Kidney glomerular epithelial cell (primary cell): ENCODE measurements at regions not wholly inside any gene's neighbourhood (a gene's known extent, or its start where the extent isn't known, plus 50 kb on each side); places are given as distances from the start of the nearest gene placed in this dataset.

ENCODE experiments used
- DNase-seq: peaks from one replicate; lab custom pipeline; 2025; lab: John Stamatoyannopoulos, UW

GRCh38 chr5:2262620-2263019 lies 379.9 kb upstream of the IRX4 start:
- no peak for DNase-seq

GRCh38 chr5:2261004-2261703 lies 378.4 kb upstream of the IRX4 start:
- no peak for DNase-seq

DNA sequence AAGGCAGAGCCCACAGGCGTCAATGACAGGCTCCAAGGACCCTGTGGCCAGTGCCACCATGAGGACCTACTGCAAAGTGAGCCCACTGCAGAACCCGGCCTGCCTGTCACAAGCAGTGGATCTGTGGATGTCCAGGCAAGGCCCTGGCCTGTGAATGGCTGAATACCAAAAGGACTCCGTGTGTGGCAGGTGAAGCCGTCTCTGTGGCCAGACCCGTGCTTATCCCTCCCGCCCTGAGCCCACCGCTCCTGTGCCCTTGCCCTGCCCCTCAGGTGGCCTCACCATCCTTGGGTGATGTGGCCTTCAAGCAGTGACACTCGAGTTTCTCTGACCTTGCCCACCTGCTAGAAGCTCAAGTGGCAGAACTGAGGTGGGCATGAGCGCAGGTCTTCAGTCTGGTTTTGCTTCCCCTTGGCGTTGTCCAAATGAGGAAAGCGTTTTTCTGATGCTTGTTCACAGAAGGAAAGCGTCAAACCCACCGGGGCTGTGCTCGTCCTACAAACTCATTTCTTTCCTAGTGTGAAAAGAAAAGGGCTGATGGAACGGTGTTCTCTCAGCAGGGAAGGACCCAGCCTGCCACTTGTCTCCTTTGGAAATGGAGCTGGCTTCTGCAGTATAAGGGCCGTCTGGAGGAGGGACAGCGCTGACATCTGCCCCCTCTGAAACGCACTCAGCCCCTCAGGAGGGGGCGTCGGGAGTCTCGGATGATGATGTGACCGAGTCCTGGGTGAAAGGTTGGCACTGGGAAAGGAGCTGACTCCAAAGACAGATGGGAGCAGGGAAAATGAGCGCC lies 377.7 kb upstream of the IRX4 start:
- no peak for DNase-seq

GRCh38 chr5:2259494-2260107 lies 376.9 kb upstream of the IRX4 start:
- no peak for DNase-seq

DNA sequence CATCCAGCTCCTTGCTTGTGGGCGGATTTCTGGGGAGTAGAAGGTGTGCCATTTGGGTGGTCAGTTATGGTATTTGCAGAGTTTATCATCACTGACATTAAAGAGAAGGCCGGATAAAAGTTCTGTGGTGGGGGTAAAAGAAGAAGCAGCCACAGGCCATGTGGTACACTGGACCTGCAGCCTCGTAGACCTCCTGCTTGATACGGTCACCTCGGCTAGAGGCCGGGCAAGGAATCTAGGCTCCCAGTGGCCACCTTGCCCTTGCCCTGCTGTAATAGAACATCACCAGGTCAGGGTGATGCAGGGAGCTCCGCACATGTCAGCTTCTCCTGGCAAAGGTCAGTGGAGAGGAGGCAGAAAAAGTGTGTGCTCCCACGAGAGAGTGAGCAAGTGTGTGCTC lies 376.1 kb upstream of the IRX4 start:
- DNase-seq = no peak

GRCh38 chr5:2257326-2258244 lies 374.9 kb upstream of the IRX4 start:
- no peak for DNase-seq

- DNase-seq = no peak
Observed at GRCh38 chr5:2256691-2257280, 374.1 kb upstream of the IRX4 start.

DNA sequence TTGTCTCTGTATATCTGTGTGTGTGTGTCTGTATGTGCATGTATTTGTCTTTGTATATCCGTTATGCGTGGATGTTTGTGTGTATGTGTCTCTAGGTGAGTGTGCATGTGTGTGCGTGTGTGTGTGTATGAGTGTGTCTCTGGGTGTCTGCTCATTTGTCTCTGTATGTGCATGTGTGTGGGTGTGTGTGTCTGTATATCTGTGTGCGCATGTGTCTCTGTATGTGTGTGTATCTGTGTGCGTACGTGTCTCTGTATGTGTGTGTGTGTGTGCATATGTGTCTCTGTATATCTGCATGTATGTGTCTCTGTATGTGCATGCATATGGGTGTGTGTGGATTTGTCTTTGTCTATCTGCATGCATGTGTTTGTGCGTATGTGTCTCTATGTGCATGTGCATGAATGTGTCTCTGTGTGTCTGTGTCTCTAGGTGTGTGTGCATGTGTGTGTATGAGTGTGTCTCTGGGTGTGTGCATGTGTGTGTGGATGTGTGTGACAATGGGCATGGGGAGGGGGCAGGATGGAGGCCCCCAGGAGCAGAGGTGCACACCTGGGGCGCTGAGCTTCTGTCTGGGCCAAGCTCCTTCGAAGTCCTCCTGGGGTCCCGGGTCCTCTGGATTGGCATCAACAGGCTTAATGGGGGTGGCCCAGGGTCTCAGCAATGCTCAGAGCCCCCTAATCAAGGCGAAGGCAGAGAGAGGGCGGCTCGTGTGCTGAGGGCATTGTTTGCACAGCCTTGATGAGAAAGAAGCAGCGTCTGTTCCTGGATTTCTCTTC lies 373.4 kb upstream of the IRX4 start:
- DNase-seq = no peak

GRCh38 chr5:2254880-2255750 lies 372.4 kb upstream of the IRX4 start:
- no peak for DNase-seq

- DNase-seq = no peak
Observed at GRCh38 chr5:2254406-2254805, 371.7 kb upstream of the IRX4 start.

DNA sequence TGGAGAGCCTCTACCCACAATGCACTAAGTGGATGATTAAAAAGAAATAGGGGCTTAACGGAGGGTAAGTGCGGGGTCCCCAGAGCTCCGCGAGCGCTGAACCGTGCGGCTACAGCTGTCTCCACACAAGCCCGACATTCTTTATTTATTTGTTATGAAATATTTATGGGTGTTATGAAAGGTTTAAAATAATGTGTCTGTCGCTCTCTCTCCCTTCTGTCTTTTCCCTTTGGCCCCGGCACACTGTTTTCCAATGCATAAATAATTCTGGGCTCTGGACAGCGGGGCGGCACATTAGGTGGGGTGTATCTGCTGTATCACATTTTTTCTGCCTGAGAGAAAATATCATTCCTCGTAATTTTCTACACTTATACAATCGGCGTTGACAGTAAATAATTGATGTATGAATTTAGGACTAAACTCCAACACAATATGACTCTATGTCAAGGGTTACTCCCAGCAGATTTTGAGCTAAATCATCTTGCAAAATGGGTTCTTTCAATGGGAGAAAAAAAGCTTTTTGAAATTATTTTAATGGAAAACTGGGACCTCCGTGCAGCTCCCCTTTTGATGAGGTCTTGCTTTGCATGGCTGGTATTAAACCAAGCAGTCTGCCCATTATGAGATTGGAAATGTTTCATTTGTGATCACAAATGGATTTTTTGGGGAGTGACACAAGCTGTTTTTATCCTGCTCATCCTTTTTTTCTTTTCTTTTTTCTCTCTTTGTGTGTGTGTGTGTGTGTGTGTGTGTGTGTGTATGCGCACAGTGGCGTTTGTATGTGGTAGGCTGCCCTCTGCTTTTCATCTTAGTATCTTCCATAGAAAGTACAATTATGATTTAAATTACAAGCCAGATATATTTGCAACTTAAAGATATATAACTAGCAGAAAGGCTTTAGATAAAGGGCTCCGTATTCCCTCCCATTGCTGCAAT lies 370.6 kb upstream of the IRX4 start:
- DNase-seq = no peak

GRCh38 chr5:2251751-2252150 lies 369.0 kb upstream of the IRX4 start:
- no peak for DNase-seq

DNA sequence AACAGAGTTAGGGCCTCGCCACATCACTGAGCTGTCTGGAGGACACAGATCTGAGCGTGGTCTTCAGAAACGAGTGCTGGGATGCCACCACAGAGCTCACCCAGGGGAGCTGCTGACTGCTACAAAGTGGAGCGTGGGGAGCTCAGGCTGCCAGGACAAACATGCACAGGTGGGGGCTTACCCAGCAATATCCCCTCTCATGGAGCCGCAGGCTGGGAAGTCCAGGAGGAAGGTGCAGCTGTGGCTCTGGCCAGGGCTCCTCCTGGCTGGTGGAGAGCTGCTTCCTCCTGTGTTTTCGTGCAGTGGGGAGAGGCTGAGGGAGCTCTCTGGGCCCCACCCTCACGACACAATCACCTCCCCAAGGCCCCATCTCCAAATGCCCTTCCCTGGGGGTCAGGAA lies 368.6 kb upstream of the IRX4 start:
- DNase-seq = no peak

GRCh38 chr5:2250365-2250950 lies 367.7 kb upstream of the IRX4 start:
- no peak for DNase-seq

- no peak for DNase-seq
Observed at GRCh38 chr5:2249442-2249841, 366.7 kb upstream of the IRX4 start.

DNA sequence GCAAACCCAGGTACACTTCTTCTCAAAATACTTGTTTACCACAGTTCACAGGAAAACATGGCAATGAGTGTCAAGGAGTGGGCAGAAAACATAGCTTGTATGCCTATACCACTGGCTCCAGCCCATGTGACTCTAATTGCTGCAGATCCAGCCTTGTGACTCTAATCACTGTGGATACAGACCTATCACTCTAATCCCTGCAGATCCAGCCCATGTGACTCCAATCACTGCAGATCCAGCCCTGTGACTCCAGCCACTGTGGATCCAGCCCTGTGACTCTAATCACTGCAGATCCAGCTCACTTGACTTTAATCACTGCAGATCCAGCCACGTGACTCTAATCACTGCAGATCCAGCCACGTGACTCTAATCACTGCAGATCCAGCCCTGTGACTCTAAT lies 366.3 kb upstream of the IRX4 start:
- DNase-seq = no peak

- DNase-seq = no peak
Observed at GRCh38 chr5:2242539-2242938, 359.8 kb upstream of the IRX4 start.

DNA sequence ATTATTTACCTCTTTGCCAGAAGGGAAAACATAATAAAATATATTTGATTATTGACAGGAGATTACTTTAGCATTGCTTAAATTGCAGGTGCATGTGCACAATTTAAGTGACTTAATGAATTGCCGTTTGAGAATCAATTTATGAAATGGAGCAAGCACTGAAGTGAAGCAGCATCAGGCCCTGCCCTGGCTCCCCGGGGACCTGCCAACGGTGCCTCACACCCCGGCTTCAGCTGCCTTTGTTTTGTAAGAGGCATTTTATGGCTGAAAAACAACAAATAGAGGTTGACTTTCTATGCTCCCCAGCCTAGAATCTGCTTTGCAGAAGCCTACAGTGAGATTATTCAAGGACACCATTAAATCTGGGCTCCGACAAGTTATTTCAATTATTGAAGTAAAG lies 359.1 kb upstream of the IRX4 start:
- DNase-seq = no peak
